PC-3 (cell line): ENCODE measurements at regions not wholly inside any gene's neighbourhood (a gene's known extent, or its start where the extent isn't known, plus 50 kb on each side); places are given as distances from the start of the nearest gene placed in this dataset.

Experiments used
- CTCF ChIP-seq: fragments of 300-600 bp; sonication (generic); conservative IDR thresholded peaks from 2 replicates; pipeline ENCODE4 v1.5.1; 2017; ENCODE audit warnings: antibody characterized with exemption, low read depth, mild to moderate bottlenecking, low read length
- EZH2 ChIP-seq: fragments of 300-600 bp; sonication (generic); IDR thresholded peaks from one replicate; pipeline ENCODE4 v1.6.1; 2017; ENCODE audit warnings: antibody characterized with exemption, mild to moderate bottlenecking, low read length; ENCODE audit not compliant: unreplicated experiment
- EZH2phosphoT487 ChIP-seq: fragments of 300-600 bp; sonication (generic); IDR thresholded peaks from 2 replicates; pipeline ENCODE4 v1.6.1; 2018; ENCODE audit warnings: mild to moderate bottlenecking, antibody characterized with exemption, low read length, borderline replicate concordance

- no peak for TF ChIP-seq CTCF
- no peak for TF ChIP-seq EZH2
- no peak for TF ChIP-seq EZH2phosphoT487
These were observed 249.6 kb downstream of the NSG2 start for GRCh38 chr5:174294891-174295620.
